ENCODE measurements at regions not wholly inside any gene's neighbourhood (a gene's known extent, or its start where the extent isn't known, plus 50 kb on each side); places are given as distances from the start of the nearest gene placed in this dataset.

- Histone ChIP-seq H3K27me3 (ENCODE audit: control insufficient read depth in 3 of 3, insufficient read depth in 3 of 3, low read length in 3 of 3) (peaks cover 0 to 2% (median 0%) of the 10 kb centered on the region in 3 donors), H3K9me3 (ENCODE audit: control insufficient read depth in 3 of 3, low read length in 3 of 3) (peaks cover 0 to 2% (median 0%) of the 10 kb centered on the region in 3 donors)
Measured at GRCh38 chr16:5575121-5575520, 477.5 kb upstream of the EEF2KMT start.

GRCh38 chr16:5572056-5572455, 474.5 kb upstream of the EEF2KMT start:
- no peaks in the 10 kb centered on the region for H3K36me3 ChIP-seq (ENCODE audit: control insufficient read depth in 3 of 3, insufficient read depth in 3 of 3, low read length in 3 of 3)
- no peak overlapping the region for H3K4me3 ChIP-seq (ENCODE audit: low read length in 3 of 3)
- H3K4me1 ChIP-seq (ENCODE audit: control insufficient read depth in 3 of 3, insufficient read depth in 3 of 3, low read length in 3 of 3): no peaks in the 10 kb centered on the region
- H3K9ac ChIP-seq (ENCODE audit: low read depth in 1 of 3, low read length in 3 of 3): no peak overlapping the region
- peaks cover 0 to 2% (median 0%) of the 10 kb centered on the region in 3 donors for H3K9me3 ChIP-seq (ENCODE audit: control insufficient read depth in 3 of 3, low read length in 3 of 3)
- H3K27ac ChIP-seq (ENCODE audit: low read depth, low read length): no peak overlapping the region
- no peaks in the 10 kb centered on the region for H3K27me3 ChIP-seq (ENCODE audit: control insufficient read depth in 3 of 3, insufficient read depth in 3 of 3, low read length in 3 of 3)

More at GRCh38 chr16:5575121-5575520, 477.5 kb upstream of the EEF2KMT start:
- no peak overlapping the region for H3K27ac ChIP-seq (ENCODE audit: low read depth, low read length)
- no peak overlapping the region for H3K4me3 ChIP-seq (ENCODE audit: low read length in 3 of 3)
- no peaks in the 10 kb centered on the region for H3K36me3 ChIP-seq (ENCODE audit: control insufficient read depth in 3 of 3, insufficient read depth in 3 of 3, low read length in 3 of 3)
- no peak overlapping the region for H3K9ac ChIP-seq (ENCODE audit: low read depth in 1 of 3, low read length in 3 of 3)
- no peaks in the 10 kb centered on the region for H3K4me1 ChIP-seq (ENCODE audit: control insufficient read depth in 3 of 3, insufficient read depth in 3 of 3, low read length in 3 of 3)

- H3K9ac ChIP-seq (ENCODE audit: low read depth in 1 of 3, low read length in 3 of 3): no peak overlapping the region
- H3K27me3 ChIP-seq (ENCODE audit: control insufficient read depth in 3 of 3, insufficient read depth in 3 of 3, low read length in 3 of 3): no peaks in the 10 kb centered on the region
- H3K36me3 ChIP-seq (ENCODE audit: control insufficient read depth in 3 of 3, insufficient read depth in 3 of 3, low read length in 3 of 3): no peaks in the 10 kb centered on the region
Measured at GRCh38 chr16:5571446-5571845, 473.9 kb upstream of the EEF2KMT start.

GRCh38 chr16:5561800-5562199, 464.2 kb upstream of the EEF2KMT start:
- Histone ChIP-seq H3K27ac (ENCODE audit: low read depth, low read length) (no peak overlapping the region), H3K9ac (ENCODE audit: low read depth in 1 of 3, low read length in 3 of 3) (no peak overlapping the region), H3K36me3 (ENCODE audit: control insufficient read depth in 3 of 3, insufficient read depth in 3 of 3, low read length in 3 of 3) (no peaks in the 10 kb centered on the region), H3K4me1 (ENCODE audit: control insufficient read depth in 3 of 3, insufficient read depth in 3 of 3, low read length in 3 of 3) (no peaks in the 10 kb centered on the region), H3K4me3 (ENCODE audit: low read length in 3 of 3) (no peak overlapping the region), H3K27me3 (ENCODE audit: control insufficient read depth in 3 of 3, insufficient read depth in 3 of 3, low read length in 3 of 3) (no peaks in the 10 kb centered on the region), H3K9me3 (ENCODE audit: control insufficient read depth in 3 of 3, low read length in 3 of 3) (peaks cover 0 to 1% (median 0%) of the 10 kb centered on the region in 3 donors)

More at GRCh38 chr16:5571446-5571845, 473.9 kb upstream of the EEF2KMT start:
- no peaks in the 10 kb centered on the region for H3K4me1 ChIP-seq (ENCODE audit: control insufficient read depth in 3 of 3, insufficient read depth in 3 of 3, low read length in 3 of 3)
- H3K9me3 ChIP-seq (ENCODE audit: control insufficient read depth in 3 of 3, low read length in 3 of 3): peaks cover 0 to 2% (median 0%) of the 10 kb centered on the region in 3 donors
- no peak overlapping the region for H3K4me3 ChIP-seq (ENCODE audit: low read length in 3 of 3)
- no peak overlapping the region for H3K27ac ChIP-seq (ENCODE audit: low read depth, low read length)

GRCh38 chr16:5560084-5560483, 462.5 kb upstream of the EEF2KMT start:
- H3K27me3 ChIP-seq (ENCODE audit: control insufficient read depth in 3 of 3, insufficient read depth in 3 of 3, low read length in 3 of 3): no peaks in the 10 kb centered on the region
- H3K9me3 ChIP-seq (ENCODE audit: control insufficient read depth in 3 of 3, low read length in 3 of 3): peaks cover 0 to 1% (median 0%) of the 10 kb centered on the region in 3 donors
- no peak overlapping the region for H3K9ac ChIP-seq (ENCODE audit: low read depth in 1 of 3, low read length in 3 of 3)
- no peaks in the 10 kb centered on the region for H3K4me1 ChIP-seq (ENCODE audit: control insufficient read depth in 3 of 3, insufficient read depth in 3 of 3, low read length in 3 of 3)
- no peak overlapping the region for H3K27ac ChIP-seq (ENCODE audit: low read depth, low read length)
- H3K4me3 ChIP-seq (ENCODE audit: low read length in 3 of 3): no peak overlapping the region
- H3K36me3 ChIP-seq (ENCODE audit: control insufficient read depth in 3 of 3, insufficient read depth in 3 of 3, low read length in 3 of 3): no peaks in the 10 kb centered on the region

GRCh38 chr16:5557966-5558365, 460.4 kb upstream of the EEF2KMT start:
- Histone ChIP-seq H3K27ac (ENCODE audit: low read depth, low read length) (no peak overlapping the region), H3K4me3 (ENCODE audit: low read length in 3 of 3) (no peak overlapping the region), H3K27me3 (ENCODE audit: control insufficient read depth in 3 of 3, insufficient read depth in 3 of 3, low read length in 3 of 3) (no peaks in the 10 kb centered on the region), H3K36me3 (ENCODE audit: control insufficient read depth in 3 of 3, insufficient read depth in 3 of 3, low read length in 3 of 3) (no peaks in the 10 kb centered on the region), H3K4me1 (ENCODE audit: control insufficient read depth in 3 of 3, insufficient read depth in 3 of 3, low read length in 3 of 3) (no peaks in the 10 kb centered on the region), H3K9ac (ENCODE audit: low read depth in 1 of 3, low read length in 3 of 3) (no peak overlapping the region), H3K9me3 (ENCODE audit: control insufficient read depth in 3 of 3, low read length in 3 of 3) (peaks cover 0 to 1% (median 0%) of the 10 kb centered on the region in 3 donors)

GRCh38 chr16:5557448-5557847, 459.9 kb upstream of the EEF2KMT start:
- Histone ChIP-seq H3K9me3 (ENCODE audit: control insufficient read depth in 3 of 3, low read length in 3 of 3) (peaks cover 0 to 1% (median 0%) of the 10 kb centered on the region in 3 donors), H3K4me3 (ENCODE audit: low read length in 3 of 3) (no peak overlapping the region), H3K4me1 (ENCODE audit: control insufficient read depth in 3 of 3, insufficient read depth in 3 of 3, low read length in 3 of 3) (no peaks in the 10 kb centered on the region), H3K9ac (ENCODE audit: low read depth in 1 of 3, low read length in 3 of 3) (no peak overlapping the region), H3K27ac (ENCODE audit: low read depth, low read length) (no peak overlapping the region), H3K27me3 (ENCODE audit: control insufficient read depth in 3 of 3, insufficient read depth in 3 of 3, low read length in 3 of 3) (no peaks in the 10 kb centered on the region), H3K36me3 (ENCODE audit: control insufficient read depth in 3 of 3, insufficient read depth in 3 of 3, low read length in 3 of 3) (no peaks in the 10 kb centered on the region)

GRCh38 chr16:5556158-5556810, 458.7 kb upstream of the EEF2KMT start:
- Histone ChIP-seq H3K27me3 (ENCODE audit: control insufficient read depth in 3 of 3, insufficient read depth in 3 of 3, low read length in 3 of 3) (no peaks in the 10 kb centered on the region), H3K4me1 (ENCODE audit: control insufficient read depth in 3 of 3, insufficient read depth in 3 of 3, low read length in 3 of 3) (no peaks in the 10 kb centered on the region), H3K9me3 (ENCODE audit: control insufficient read depth in 3 of 3, low read length in 3 of 3) (peaks cover 0 to 1% (median 0%) of the 10 kb centered on the region in 3 donors), H3K27ac (ENCODE audit: low read depth, low read length) (no peak overlapping the region), H3K4me3 (ENCODE audit: low read length in 3 of 3) (no peak overlapping the region), H3K36me3 (ENCODE audit: control insufficient read depth in 3 of 3, insufficient read depth in 3 of 3, low read length in 3 of 3) (no peaks in the 10 kb centered on the region), H3K9ac (ENCODE audit: low read depth in 1 of 3, low read length in 3 of 3) (no peak overlapping the region)

- Histone ChIP-seq H3K27ac (ENCODE audit: low read depth, low read length) (no peak overlapping the region), H3K4me3 (ENCODE audit: low read length in 3 of 3) (no peak overlapping the region), H3K9me3 (ENCODE audit: control insufficient read depth in 3 of 3, low read length in 3 of 3) (no peaks in the 10 kb centered on the region), H3K4me1 (ENCODE audit: control insufficient read depth in 3 of 3, insufficient read depth in 3 of 3, low read length in 3 of 3) (no peaks in the 10 kb centered on the region), H3K36me3 (ENCODE audit: control insufficient read depth in 3 of 3, insufficient read depth in 3 of 3, low read length in 3 of 3) (no peaks in the 10 kb centered on the region), H3K27me3 (ENCODE audit: control insufficient read depth in 3 of 3, insufficient read depth in 3 of 3, low read length in 3 of 3) (no peaks in the 10 kb centered on the region), H3K9ac (ENCODE audit: low read depth in 1 of 3, low read length in 3 of 3) (no peak overlapping the region)
Measured at GRCh38 chr16:5551909-5552308, 454.3 kb upstream of the EEF2KMT start.

GRCh38 chr16:5549802-5550201, 452.2 kb upstream of the EEF2KMT start:
- Histone ChIP-seq H3K27ac (ENCODE audit: low read depth, low read length) (no peak overlapping the region), H3K9ac (ENCODE audit: low read depth in 1 of 3, low read length in 3 of 3) (no peak overlapping the region), H3K9me3 (ENCODE audit: control insufficient read depth in 3 of 3, low read length in 3 of 3) (no peaks in the 10 kb centered on the region), H3K36me3 (ENCODE audit: control insufficient read depth in 3 of 3, insufficient read depth in 3 of 3, low read length in 3 of 3) (no peaks in the 10 kb centered on the region), H3K4me1 (ENCODE audit: control insufficient read depth in 3 of 3, insufficient read depth in 3 of 3, low read length in 3 of 3) (no peaks in the 10 kb centered on the region), H3K27me3 (ENCODE audit: control insufficient read depth in 3 of 3, insufficient read depth in 3 of 3, low read length in 3 of 3) (no peaks in the 10 kb centered on the region), H3K4me3 (ENCODE audit: low read length in 3 of 3) (no peak overlapping the region)
